HL-60 (cell line): ENCODE measurements at regions not wholly inside any gene's neighbourhood (a gene's known extent, or its start where the extent isn't known, plus 50 kb on each side); places are given as distances from the start of the nearest gene placed in this dataset.

ENCODE experiments used
- DNase-seq, 2 experiments: peaks; one replicate each; pipeline ENCODE4 v3.0.0-alpha.2; 2010 to 2020; ENCODE audit warnings: low read depth in 1 of 2, low spot score in 1 of 2
- H3K27ac ChIP-seq: fragments of 250-450 bp; sonication (Bioruptor Pico); replicated peaks from 2 replicates; pipeline ENCODE4 v1.5.1; 2020; ENCODE audit warnings: mild to moderate bottlenecking, moderate library complexity
- H3K27me3 ChIP-seq: fragments of 250-450 bp; sonication (Bioruptor Pico); 2 replicates; pipeline ENCODE4 v1.5.1; 2021; ENCODE audit warnings: mild to moderate bottlenecking, moderate library complexity; ENCODE audit not compliant: insufficient read depth, poor library complexity, severe bottlenecking
- H3K4me3 ChIP-seq: replicated peaks from 2 replicates; pipeline ENCODE4 v1.5.1; 2011; ENCODE audit warnings: mild to moderate bottlenecking, control low read depth, low read length; ENCODE audit not compliant: insufficient read depth
- GABPA ChIP-seq: IDR thresholded peaks from 2 replicates; pipeline ENCODE4 v1.6.1; 2012; ENCODE audit warnings: low read depth
- POLR2AphosphoS5 ChIP-seq: IDR thresholded peaks from 2 replicates; pipeline ENCODE4 v1.6.1; 2012; ENCODE audit warnings: low read depth
- SPI1 ChIP-seq: IDR thresholded peaks from 2 replicates; pipeline ENCODE4 v1.6.1; 2012; ENCODE audit warnings: low read depth, mild to moderate bottlenecking, borderline replicate concordance
- TF ChIP-seq, protein P1 (sequence below): IDR thresholded peaks from one replicate; pipeline ENCODE4 v1.5.1; 2011; ENCODE audit warnings: low read length, control low read depth, inconsistent platforms; ENCODE audit not compliant: insufficient read depth
- TF ChIP-seq, protein P2 (sequence below): IDR thresholded peaks from 2 replicates; pipeline ENCODE4 v1.6.1; 2012; ENCODE audit warnings: low read depth; ENCODE audit not compliant: insufficient replicate concordance

DNA sequence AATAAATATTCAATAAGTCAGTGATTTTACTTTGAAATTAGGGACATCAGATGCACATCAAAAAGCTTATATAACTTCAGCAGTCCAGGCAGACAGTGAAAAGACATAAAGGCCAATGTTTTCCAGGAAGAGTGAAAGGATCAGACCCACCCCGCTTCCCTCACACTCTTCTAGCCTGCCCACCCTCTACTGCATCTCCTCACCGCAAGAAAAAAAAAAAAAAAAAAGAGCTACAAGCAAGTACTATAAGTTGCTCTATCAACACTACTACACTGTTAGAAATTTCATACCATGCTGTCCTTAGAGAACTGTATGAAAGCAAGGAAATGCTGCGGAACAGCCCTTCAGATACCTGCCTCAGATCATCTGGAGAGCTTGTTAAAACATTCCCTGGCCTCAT, 240.8 kb downstream of the ZEB2 start:
- DNase-seq, result no peak
- Histone ChIP-seq H3K27ac (no peak overlapping the region), H3K4me3 (no peak overlapping the region), H3K27me3 (no peaks in the 10 kb centered on the region)
- TF ChIP-seq, protein P1, sequence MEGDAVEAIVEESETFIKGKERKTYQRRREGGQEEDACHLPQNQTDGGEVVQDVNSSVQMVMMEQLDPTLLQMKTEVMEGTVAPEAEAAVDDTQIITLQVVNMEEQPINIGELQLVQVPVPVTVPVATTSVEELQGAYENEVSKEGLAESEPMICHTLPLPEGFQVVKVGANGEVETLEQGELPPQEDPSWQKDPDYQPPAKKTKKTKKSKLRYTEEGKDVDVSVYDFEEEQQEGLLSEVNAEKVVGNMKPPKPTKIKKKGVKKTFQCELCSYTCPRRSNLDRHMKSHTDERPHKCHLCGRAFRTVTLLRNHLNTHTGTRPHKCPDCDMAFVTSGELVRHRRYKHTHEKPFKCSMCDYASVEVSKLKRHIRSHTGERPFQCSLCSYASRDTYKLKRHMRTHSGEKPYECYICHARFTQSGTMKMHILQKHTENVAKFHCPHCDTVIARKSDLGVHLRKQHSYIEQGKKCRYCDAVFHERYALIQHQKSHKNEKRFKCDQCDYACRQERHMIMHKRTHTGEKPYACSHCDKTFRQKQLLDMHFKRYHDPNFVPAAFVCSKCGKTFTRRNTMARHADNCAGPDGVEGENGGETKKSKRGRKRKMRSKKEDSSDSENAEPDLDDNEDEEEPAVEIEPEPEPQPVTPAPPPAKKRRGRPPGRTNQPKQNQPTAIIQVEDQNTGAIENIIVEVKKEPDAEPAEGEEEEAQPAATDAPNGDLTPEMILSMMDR, result no peak
- TF ChIP-seq, protein P2, sequence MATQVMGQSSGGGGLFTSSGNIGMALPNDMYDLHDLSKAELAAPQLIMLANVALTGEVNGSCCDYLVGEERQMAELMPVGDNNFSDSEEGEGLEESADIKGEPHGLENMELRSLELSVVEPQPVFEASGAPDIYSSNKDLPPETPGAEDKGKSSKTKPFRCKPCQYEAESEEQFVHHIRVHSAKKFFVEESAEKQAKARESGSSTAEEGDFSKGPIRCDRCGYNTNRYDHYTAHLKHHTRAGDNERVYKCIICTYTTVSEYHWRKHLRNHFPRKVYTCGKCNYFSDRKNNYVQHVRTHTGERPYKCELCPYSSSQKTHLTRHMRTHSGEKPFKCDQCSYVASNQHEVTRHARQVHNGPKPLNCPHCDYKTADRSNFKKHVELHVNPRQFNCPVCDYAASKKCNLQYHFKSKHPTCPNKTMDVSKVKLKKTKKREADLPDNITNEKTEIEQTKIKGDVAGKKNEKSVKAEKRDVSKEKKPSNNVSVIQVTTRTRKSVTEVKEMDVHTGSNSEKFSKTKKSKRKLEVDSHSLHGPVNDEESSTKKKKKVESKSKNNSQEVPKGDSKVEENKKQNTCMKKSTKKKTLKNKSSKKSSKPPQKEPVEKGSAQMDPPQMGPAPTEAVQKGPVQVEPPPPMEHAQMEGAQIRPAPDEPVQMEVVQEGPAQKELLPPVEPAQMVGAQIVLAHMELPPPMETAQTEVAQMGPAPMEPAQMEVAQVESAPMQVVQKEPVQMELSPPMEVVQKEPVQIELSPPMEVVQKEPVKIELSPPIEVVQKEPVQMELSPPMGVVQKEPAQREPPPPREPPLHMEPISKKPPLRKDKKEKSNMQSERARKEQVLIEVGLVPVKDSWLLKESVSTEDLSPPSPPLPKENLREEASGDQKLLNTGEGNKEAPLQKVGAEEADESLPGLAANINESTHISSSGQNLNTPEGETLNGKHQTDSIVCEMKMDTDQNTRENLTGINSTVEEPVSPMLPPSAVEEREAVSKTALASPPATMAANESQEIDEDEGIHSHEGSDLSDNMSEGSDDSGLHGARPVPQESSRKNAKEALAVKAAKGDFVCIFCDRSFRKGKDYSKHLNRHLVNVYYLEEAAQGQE, result no peak
- no peak for TF ChIP-seq GABPA
- no peak for TF ChIP-seq POLR2AphosphoS5
- TF ChIP-seq SPI1, result no peak

DNA sequence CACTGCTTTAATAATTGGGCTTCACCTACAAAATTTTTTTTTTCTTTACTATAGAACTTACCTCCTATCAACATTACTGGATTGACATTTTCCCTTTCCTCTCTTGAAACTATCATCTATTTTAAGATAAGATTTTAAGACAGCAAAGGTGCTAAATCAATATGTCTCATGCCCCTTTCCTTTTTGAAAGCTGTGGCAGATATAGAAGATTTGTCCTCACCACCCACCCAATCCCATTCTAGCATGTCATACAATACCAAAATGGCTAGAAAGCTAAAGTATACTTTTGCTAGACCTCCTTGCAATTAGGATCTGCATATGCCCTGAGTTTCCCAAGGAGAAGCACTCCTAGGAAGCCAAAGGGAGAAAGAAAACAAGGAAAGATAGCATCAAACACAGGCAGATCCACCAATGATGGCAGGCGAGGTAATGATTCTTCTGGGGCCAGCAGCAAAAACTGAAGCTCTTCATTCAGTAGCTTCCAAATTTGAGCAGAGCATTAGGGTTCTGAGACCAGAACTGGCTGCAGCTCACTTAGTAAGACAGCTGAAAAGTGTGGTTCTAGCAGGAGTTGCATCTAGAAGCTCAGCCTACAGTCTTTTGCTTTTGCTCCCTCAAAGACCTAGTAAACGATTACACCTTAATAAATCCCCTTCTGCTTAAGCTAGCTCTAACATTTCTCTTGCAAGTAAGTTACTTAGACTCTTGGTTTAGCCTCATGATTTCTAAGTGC, 242.1 kb downstream of the ZEB2 start:
- H3K27ac ChIP-seq, result no peak overlapping the region
- H3K27me3 ChIP-seq, result no peaks in the 10 kb centered on the region
- DNase-seq, result no peak
- no peak overlapping the region for H3K4me3 ChIP-seq
- no peak for TF ChIP-seq POLR2AphosphoS5
- TF ChIP-seq, protein P2, result no peak
- no peak for TF ChIP-seq SPI1
- TF ChIP-seq, protein P1, result no peak
- TF ChIP-seq GABPA, result no peak

DNA sequence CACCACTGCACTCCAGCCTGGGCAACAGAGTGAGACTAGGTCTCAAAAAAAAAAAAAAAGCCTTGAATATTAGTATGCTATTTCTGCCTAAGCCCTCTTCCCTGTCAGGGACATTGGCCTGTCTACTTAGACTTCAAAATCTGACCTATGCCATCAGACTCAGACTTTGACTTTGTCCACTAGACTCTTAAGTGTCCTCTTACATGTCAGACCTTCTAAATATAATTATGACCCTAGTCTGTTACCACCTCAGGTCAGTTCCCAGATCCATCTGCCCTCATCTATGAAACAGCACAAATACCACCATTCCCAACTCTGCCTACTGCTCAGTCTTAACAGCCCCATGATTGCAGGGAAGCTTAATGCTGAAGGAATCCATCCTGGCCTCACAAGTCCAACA, 244.6 kb downstream of the ZEB2 start:
- H3K27ac ChIP-seq, result no peak overlapping the region
- no peaks in the 10 kb centered on the region for H3K27me3 ChIP-seq
- TF ChIP-seq, protein P1, result no peak
- TF ChIP-seq, protein P2, result no peak
- TF ChIP-seq POLR2AphosphoS5 (no peak), GABPA (no peak), SPI1 (no peak)
- DNase-seq, result no peak
- no peak overlapping the region for H3K4me3 ChIP-seq
